ENCODE measurements at regions not wholly inside any gene's neighbourhood (a gene's known extent, or its start where the extent isn't known, plus 50 kb on each side); places are given as distances from the start of the nearest gene placed in this dataset.

- TF ChIP-seq NFE2 (IDR thresholded peaks at IDR 0.05; ENCODE audit: low read depth): no peak
- no peak for TF ChIP-seq ZNF398 (CRISPR knock-in tag; IDR thresholded peaks at IDR 0.05)
- TF ChIP-seq NCOA1 (IDR thresholded peaks at IDR 0.05; ENCODE audit: low read depth): no peak
- TF ChIP-seq ZNF445 (CRISPR knock-in tag; IDR thresholded peaks at IDR 0.05; ENCODE audit: low read depth): no peak
- TF ChIP-seq SIX5 (IDR thresholded peaks at IDR 0.05; ENCODE audit: borderline replicate concordance in 1 of 2, insufficient read depth in 1 of 2, low read depth in 1 of 2, low read length in 2 of 2): no peak
- TF ChIP-seq ZSCAN32 (CRISPR knock-in tag; IDR thresholded peaks at IDR 0.05): no peak
- no peak for TF ChIP-seq ZNF121 (CRISPR knock-in tag; conservative IDR thresholded peaks at IDR 0.05)
- TF ChIP-seq PCBP1 (IDR thresholded peaks at IDR 0.05; ENCODE audit: low read depth, low read length, poor library complexity, severe bottlenecking): no peak
- TF ChIP-seq ZNF518B (CRISPR knock-in tag; IDR thresholded peaks at IDR 0.05): no peak
- TF ChIP-seq BHLHE40 (IDR thresholded peaks at IDR 0.05; ENCODE audit: low read length): no peak
- no peak for TF ChIP-seq DNMT1 (IDR thresholded peaks at IDR 0.05)
- TF ChIP-seq KDM2B (CRISPR knock-in tag; IDR thresholded peaks at IDR 0.05): no peak
- TF ChIP-seq HOMEZ (CRISPR knock-in tag; IDR thresholded peaks at IDR 0.05): no peak
- no peak for TF ChIP-seq NUFIP1 (IDR thresholded peaks at IDR 0.05; ENCODE audit: partially characterized antibody)
- TF ChIP-seq ZFP1 (CRISPR knock-in tag; IDR thresholded peaks at IDR 0.05): no peak
- Histone ChIP-seq H3K4me3 (no peak overlapping the region), H3K27me3 (ENCODE audit: control insufficient read depth in 2 of 2, insufficient read depth in 2 of 2, low read length in 2 of 2) (no peaks in the 10 kb centered on the region), H3K27ac (ENCODE audit: extremely low read depth, low read depth, low read length) (no peak overlapping the region), H2AFZ (ENCODE audit: low read depth, low read length) (peak overlapping the region; percentile 42), H3K9me1 (ENCODE audit: control insufficient read depth, insufficient read depth, low read length) (no peaks in the 10 kb centered on the region), H3K79me2 (ENCODE audit: control insufficient read depth, insufficient read depth, low read length) (no peaks in the 10 kb centered on the region), H3K9me3 (replicated peaks; ENCODE audit: control insufficient read depth, insufficient read depth, low read depth, low read length) (no peaks in the 10 kb centered on the region), H3K4me2 (ENCODE audit: insufficient read depth, low read length) (no peak overlapping the region), H3K4me1 (replicated peaks in 1 of 2; ENCODE audit: control insufficient read depth in 2 of 2, insufficient read depth in 2 of 2, low read length in 2 of 2) (no peaks in the 10 kb centered on the region), H4K20me1 (replicated peaks; ENCODE audit: control insufficient read depth, insufficient read depth, low read length) (no peaks in the 10 kb centered on the region), H3K36me3 (ENCODE audit: control insufficient read depth, insufficient read depth, low read length) (no peaks in the 10 kb centered on the region), H3K9ac (ENCODE audit: insufficient read depth in 1 of 2, low read depth in 2 of 2, low read length in 2 of 2) (no peak overlapping the region)
- ChIA-PET CTCF (ENCODE audit: low intra/inter-chr PET ratio) (no interaction called here), POLR2A (interaction anchor here (0.7 to 1.0 kb wide), 2 partner anchors 9 to 24 kb away, joined by 3 to 4 read pairs; no protein-coding TSS in a partner anchor)
- ATAC-seq (peak; percentile 69), FAIRE-seq (no peak), DNase-seq (ENCODE audit: extremely low read depth in 1 of 4, low spot score in 3 of 4) (no peak)
- WGBS (ENCODE audit: insufficient coverage, low coverage, missing lambda C conversion rate): 21% methylated on average over 6 of the region's 6 CpGs
- no TSS peak for BruUV-seq (replicated peaks)
- intact Hi-C loops (cut with micrococcal nuclease): no loop called here
- in situ Hi-C loops (cut with MboI): no loop called here
These were observed 496.8 kb upstream of the CITED2 start for GRCh38 chr6:139871165-139871710.

All from K562 (cell line).